ENCODE measurements at regions not wholly inside any gene's neighbourhood (a gene's known extent, or its start where the extent isn't known, plus 50 kb on each side); places are given as distances from the start of the nearest gene placed in this dataset.

GRCh38 chr3:31219131-31219843, 313.4 kb upstream of the STT3B start:
- TF ChIP-seq, protein P1, sequence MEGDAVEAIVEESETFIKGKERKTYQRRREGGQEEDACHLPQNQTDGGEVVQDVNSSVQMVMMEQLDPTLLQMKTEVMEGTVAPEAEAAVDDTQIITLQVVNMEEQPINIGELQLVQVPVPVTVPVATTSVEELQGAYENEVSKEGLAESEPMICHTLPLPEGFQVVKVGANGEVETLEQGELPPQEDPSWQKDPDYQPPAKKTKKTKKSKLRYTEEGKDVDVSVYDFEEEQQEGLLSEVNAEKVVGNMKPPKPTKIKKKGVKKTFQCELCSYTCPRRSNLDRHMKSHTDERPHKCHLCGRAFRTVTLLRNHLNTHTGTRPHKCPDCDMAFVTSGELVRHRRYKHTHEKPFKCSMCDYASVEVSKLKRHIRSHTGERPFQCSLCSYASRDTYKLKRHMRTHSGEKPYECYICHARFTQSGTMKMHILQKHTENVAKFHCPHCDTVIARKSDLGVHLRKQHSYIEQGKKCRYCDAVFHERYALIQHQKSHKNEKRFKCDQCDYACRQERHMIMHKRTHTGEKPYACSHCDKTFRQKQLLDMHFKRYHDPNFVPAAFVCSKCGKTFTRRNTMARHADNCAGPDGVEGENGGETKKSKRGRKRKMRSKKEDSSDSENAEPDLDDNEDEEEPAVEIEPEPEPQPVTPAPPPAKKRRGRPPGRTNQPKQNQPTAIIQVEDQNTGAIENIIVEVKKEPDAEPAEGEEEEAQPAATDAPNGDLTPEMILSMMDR (IDR thresholded peaks at IDR 0.05; ENCODE audit: control extremely low read depth, extremely low read depth, low read depth, missing control alignments) = no peak
- POLR2A ChIA-PET = interaction anchor here (0.5 to 0.6 kb wide), 2 partner anchors 22 to 226 kb away, joined by 3 to 5 read pairs; no protein-coding TSS in a partner anchor
- peak; percentile 30 for DNase-seq (ENCODE audit: extremely low spot score)
- CTCF ChIA-PET = interaction anchor here (0.9 to 3.4 kb wide), 9 partner anchors 8 to 356 kb away, joined by 3 to 10 read pairs (median 4); partner anchors contain the start of gene STT3B

- ChIA-PET POLR2A (no interaction called here), CTCF (interaction anchor here (3.4 kb wide), 1 partner anchor 20 kb away, joined by 10 read pairs; no protein-coding TSS in a partner anchor)
- TF ChIP-seq, protein P1 (IDR thresholded peaks at IDR 0.05; ENCODE audit: control extremely low read depth, extremely low read depth, low read depth, missing control alignments) = no peak
- no peak for DNase-seq (ENCODE audit: extremely low spot score)
Observed at GRCh38 chr3:31220431-31220830, 312.3 kb upstream of the STT3B start.

GRCh38 chr3:31223278-31223677, 309.4 kb upstream of the STT3B start:
- no peak for DNase-seq (ENCODE audit: extremely low spot score)
- CTCF ChIA-PET = interaction anchor here (0.8 to 6.9 kb wide), 7 partner anchors 10 to 34 kb away, joined by 3 to 40 read pairs (median 5); no protein-coding TSS in a partner anchor
- TF ChIP-seq, protein P1 (IDR thresholded peaks at IDR 0.05; ENCODE audit: control extremely low read depth, extremely low read depth, low read depth, missing control alignments) = no peak
- POLR2A ChIA-PET = interaction anchor here (0.6 kb wide), 1 partner anchor 401 kb away, joined by 4 read pairs; no protein-coding TSS in a partner anchor

GRCh38 chr3:31224936-31225335, 307.8 kb upstream of the STT3B start:
- no peak for DNase-seq (ENCODE audit: extremely low spot score)
- TF ChIP-seq, protein P1 (IDR thresholded peaks at IDR 0.05; ENCODE audit: control extremely low read depth, extremely low read depth, low read depth, missing control alignments) = no peak
- ChIA-PET POLR2A (no interaction called here), CTCF (interaction anchor here (0.7 to 6.9 kb wide), 8 partner anchors 8 to 885 kb away, joined by 3 to 40 read pairs (median 3); no protein-coding TSS in a partner anchor)

GRCh38 chr3:31225923-31226322, 306.8 kb upstream of the STT3B start:
- POLR2A ChIA-PET = no interaction called here
- CTCF ChIA-PET = interaction anchor here (1.0 to 6.9 kb wide), 8 partner anchors 9 to 421 kb away, joined by 3 to 40 read pairs (median 3); no protein-coding TSS in a partner anchor
- TF ChIP-seq, protein P1 (IDR thresholded peaks at IDR 0.05; ENCODE audit: control extremely low read depth, extremely low read depth, low read depth, missing control alignments) = no peak
- DNase-seq (ENCODE audit: extremely low spot score) = no peak

DNA sequence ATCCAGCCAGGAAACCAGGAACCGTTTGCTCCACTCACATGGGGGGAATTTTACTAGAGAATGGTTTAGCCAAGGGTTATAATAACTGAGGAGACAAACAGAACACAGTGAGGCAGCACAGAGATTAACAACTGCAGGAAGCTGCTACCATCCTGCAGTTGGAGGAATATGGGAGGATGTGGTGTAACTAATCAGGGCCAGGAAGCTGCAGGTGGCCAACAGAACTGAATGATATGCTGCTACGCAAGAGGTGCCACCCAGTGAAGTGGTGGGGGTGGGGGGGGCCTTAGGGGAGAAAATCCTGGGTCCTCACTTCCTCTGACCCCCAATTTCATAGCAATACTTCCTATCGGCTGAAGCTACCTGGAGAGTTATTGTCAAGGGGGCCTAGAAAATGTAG, 306.4 kb upstream of the STT3B start:
- TF ChIP-seq, protein P1 (IDR thresholded peaks at IDR 0.05; ENCODE audit: control extremely low read depth, extremely low read depth, low read depth, missing control alignments) = no peak
- POLR2A ChIA-PET = no interaction called here
- DNase-seq (ENCODE audit: extremely low spot score) = no peak
- CTCF ChIA-PET = interaction anchor here (1.0 to 6.9 kb wide), 7 partner anchors 9 to 420 kb away, joined by 3 to 40 read pairs (median 3); no protein-coding TSS in a partner anchor
